ENCODE measurements at regions not wholly inside any gene's neighbourhood (a gene's known extent, or its start where the extent isn't known, plus 50 kb on each side); places are given as distances from the start of the nearest gene placed in this dataset.

DNA sequence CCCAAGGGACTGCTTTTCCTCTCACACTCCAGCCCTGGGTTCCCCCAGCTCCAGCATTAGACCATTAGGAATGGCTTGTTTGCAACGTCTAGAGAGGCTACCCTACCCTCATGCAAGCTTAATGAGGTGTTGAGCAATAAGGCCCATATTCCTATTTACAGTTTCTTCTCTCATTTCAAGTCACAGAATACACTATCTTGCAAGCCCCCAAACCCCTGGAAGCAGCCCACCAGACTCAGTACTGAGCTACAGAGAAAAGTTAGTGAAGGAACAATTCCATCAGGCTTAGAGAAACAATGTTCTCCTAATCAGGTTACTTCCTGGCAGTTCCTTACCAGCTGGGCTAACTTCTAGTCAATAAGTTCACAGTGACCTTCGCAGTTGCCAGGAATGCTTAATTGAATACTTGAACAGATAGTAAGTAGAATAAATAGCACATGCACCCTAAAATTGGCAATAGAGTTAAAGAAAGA lies 606.5 kb upstream of the NOX3 start:
- TF ChIP-seq CTCF (IDR thresholded peaks at IDR 0.05; ENCODE audit: low read length): no peak
- TF ChIP-seq EZH2 (optimal IDR thresholded peaks at IDR 0.05; ENCODE audit: low read depth, low read length): no peak
